Eye (tissue), 1 donor: ENCODE measurements at regions not wholly inside any gene's neighbourhood (a gene's known extent, or its start where the extent isn't known, plus 50 kb on each side); places are given as distances from the start of the nearest gene placed in this dataset.
A peak's percentile ranks its signal among the peaks of the same experiment; 100 is the strongest.
"Not testable (repeated sequence)": the region's sequence is repeated elsewhere in the genome, so short reads cannot be mapped to it uniquely, and the experiment has no call there.

Experiments used
- DNase-seq: peaks from one replicate; pipeline ENCODE4 v3.0.0-alpha.2; 2015

DNA sequence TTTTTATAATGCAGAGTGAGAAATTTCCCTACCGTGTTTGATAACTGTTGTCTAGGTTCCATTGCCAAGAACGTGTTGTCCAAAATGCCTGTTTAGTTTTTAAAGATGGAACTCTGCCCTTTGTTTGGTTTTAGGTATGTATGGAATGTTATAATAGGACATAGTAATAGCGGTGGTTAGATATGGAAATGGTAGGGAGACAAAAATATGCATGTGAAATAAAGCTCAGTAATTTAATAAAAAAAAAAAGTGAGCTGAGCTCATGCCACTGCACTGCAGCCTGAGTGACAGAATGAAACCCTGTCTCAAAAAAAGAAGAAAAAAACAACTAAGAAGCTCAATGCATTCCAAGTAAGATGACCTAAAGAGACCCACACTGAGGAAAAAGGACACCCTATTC is 72.9 kb downstream of the ZNF783 start:
- DNase-seq, result no peak

- DNase-seq, result no peak
These were observed 86.9 kb downstream of the ZNF783 start for GRCh38 chr7:149348758-149349369.

DNA sequence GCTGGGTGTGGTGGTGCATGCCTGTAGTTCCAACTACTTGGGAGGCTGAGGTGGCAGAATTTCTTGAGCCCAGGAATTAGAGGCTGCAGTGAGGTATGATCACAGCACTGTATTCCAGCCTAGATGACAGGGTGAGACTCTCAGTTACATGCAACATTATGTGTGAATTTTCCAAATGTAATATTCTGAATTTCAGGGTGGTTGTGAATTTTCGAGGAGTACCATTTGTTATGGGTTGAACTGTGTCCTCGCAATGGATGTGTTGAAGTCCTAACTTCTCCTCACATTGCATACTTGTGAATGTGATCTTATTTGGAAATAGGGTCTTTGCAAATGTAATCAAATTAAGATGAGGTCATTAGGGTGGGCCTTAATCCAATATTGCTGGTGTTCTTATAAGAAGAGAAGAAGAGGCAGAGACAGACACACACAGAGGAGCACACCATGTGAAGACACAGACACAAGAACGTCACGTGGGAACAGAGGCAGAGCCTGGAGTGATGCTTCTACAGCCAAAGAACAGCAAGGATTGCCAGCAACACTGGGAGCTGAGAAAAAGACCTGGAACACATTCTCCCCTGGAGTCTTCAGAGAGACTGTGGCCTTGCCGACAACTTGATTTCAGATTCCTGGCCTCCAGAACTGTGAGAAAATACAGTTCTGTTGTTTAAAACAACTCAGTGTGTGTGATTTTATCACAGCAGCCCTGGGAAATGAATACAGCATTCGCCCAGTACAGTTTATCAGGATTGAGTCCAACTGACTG is 91.9 kb downstream of the ZNF783 start:
- DNase-seq, result peak; percentile 3

GRCh38 chr7:149355035-149355389 is 93.0 kb downstream of the ZNF783 start:
- DNase-seq, result not testable (repeated sequence)

DNA sequence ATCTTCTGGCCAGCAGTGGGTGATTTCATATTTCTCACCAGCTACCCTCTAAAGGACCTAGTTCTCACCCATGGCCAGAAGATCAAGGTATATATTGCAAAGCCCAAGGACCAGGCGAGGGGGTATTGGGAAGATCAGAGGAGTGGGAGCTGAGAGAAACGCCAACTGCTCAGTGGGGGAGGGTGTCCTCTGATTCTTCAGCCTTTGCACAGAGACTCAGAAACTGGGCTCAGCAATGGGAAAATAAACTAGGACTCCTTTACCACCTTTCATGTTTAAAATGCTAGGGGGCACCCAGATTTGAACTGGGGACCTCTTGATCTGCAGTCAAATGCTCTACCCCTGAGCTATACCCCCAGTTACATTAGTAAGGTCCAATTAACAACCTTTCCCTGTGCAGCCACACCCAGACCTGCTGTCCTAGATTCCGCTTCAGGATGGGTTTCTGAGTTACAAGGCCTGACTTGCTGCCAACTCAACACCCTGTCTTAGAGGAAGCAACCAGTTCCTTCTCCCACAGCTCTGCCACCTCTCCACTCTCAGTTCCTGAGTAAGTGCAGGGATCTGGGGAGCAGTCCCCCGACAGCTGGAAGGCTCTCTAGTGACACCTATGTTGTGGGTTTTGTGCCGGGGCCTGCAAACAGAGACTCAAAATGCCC is 93.5 kb downstream of the ZNF783 start:
- no peak for DNase-seq

DNA sequence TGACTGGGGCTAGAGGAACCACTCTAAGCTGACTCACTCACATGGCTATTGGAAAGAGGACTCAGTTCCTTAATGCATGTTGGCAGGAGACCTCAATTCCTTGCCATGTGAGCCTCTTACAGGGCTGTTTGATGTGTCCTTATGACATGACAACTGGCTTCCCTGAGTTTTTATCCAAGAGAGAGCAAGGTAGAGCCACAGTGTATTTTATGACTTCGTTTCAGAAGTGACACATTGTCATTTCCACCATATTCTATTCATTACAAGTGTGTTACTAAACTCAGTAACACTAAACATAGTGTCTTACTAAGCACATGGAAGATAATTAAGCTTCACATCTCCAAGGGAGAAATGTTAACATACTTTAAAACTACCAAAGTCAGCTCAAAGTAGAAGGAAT is 98.2 kb downstream of the ZNF777 start:
- no peak for DNase-seq

- DNase-seq, result no peak
These were observed 93.3 kb downstream of the ZNF777 start for GRCh38 chr7:149367418-149368180.

DNA sequence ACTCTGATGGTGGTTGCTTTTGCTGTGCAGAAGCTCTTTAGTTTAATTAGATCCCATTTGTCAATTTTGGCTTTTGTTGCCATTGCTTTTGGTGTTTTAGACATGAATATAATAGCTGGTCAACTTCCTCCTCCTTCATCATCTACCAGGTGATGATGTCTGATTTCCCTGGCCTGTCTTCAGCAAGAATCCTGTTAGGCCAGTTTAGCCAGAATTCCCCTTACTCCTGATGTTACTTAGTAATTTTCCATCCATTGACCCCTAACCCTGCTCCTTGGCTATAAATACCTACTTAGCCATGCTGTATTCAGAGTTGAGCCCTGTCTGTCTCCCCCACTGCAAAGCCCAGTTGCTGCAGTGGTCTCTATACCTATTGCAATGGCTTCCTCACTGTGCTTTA is 91.4 kb downstream of the ZNF777 start:
- no peak for DNase-seq

GRCh38 chr7:149370790-149371189 is 90.1 kb downstream of the ZNF777 start:
- DNase-seq, result no peak

DNA sequence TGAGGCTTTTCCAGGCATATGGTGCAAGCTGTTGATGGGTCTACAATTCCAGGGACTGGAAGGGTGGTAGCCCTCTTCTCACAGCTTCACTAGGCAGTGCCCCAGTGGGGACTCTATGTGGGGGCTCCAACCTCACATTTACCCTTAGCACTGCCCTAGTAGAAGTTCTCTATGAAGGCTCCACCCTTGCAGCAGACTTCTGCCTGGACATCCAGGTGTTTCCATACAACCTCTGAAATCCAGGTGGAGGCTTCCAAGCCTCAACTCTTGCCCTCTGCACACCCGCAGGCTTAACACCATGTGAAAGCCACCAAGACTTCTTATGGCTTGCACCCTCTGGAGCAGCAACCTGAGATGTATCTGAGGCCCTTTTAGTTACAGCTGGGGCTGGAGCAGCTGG is 87.8 kb downstream of the ZNF777 start:
- DNase-seq, result no peak

DNA sequence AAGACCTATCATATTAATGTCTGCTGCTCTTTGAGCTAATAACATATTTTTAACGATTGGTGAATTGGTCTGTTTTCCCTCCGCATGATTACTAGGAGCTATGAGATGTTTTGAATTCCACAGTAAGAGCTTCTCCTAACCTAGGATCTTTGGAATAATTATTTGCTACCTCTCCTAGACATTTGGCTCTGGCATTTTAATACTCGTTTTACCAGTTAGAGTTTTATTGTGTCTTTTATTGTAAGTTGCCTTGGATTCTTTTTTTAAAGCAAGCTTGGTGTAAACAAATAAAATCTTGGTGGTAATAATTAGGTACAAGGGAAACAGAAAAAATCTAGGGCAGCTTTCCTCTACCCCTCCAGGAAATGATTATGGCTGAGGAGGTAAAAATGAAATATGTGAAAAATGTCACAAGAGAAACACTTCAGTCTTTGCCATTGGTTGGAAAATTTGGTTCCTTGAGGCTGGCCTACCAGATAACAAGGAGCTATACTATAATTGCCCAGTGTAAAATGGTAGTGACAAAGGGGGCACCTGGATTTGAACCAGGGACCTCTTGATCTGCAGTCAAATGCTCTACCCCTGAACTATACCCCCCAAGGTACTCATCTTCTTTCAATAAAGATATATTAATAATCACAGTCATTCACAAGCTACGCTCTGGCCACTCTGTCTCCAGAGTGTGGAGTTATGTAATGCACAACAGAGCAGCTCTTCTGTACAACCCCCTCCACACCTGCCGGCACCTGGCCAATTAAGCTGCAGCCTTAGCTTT is 85.4 kb downstream of the ZNF777 start:
- DNase-seq, result no peak

DNA sequence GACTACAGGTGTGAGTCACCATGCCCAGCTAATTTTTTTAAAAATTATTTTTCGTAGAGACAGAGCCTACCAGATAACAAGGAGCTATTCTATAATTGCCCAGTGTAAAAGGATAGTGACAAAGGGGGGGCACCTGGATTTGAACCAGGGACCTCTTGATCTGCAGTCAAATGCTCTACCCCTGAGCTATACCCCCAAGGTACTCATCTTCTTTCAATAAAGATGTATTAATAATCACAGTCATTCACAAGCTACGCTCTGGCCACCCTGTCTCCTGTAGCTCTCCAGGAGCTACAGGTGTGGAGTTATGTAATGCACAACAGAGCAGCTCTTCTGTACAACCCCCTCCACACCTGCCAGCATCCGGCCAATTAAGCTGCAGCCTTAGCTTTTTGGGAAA is 83.5 kb downstream of the ZNF777 start:
- DNase-seq, result no peak

- no peak for DNase-seq
These were observed 81.2 kb downstream of the ZNF777 start for GRCh38 chr7:149379625-149380024.

GRCh38 chr7:149381245-149381644 is 79.6 kb downstream of the ZNF777 start:
- DNase-seq, result no peak
